ENCODE measurements at regions not wholly inside any gene's neighbourhood (a gene's known extent, or its start where the extent isn't known, plus 50 kb on each side); places are given as distances from the start of the nearest gene placed in this dataset.

DNA sequence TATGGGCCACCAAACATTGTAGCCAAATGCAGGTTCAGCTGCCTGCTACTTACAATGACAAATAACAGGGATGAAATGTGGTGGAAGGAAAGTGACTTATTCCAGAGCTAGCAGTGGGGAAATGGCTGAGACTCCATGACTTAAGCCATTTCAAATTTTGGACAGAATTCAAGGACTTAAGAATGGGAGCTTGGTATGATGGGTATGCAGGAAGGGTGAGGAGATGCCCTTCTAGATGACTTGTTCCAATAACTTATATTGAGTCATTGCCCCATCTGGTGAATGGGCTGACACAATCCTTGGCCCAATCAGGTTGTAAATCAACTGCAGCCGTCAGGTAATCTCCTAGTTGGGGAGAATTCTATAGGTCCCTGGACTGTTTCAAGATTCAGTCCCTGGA, 230.7 kb upstream of the SGCD start:
- TF ChIP-seq ZFP36 (IDR thresholded peaks at IDR 0.05; ENCODE audit: borderline replicate concordance, partially characterized antibody) = no peak
- TF ChIP-seq, protein P1, sequence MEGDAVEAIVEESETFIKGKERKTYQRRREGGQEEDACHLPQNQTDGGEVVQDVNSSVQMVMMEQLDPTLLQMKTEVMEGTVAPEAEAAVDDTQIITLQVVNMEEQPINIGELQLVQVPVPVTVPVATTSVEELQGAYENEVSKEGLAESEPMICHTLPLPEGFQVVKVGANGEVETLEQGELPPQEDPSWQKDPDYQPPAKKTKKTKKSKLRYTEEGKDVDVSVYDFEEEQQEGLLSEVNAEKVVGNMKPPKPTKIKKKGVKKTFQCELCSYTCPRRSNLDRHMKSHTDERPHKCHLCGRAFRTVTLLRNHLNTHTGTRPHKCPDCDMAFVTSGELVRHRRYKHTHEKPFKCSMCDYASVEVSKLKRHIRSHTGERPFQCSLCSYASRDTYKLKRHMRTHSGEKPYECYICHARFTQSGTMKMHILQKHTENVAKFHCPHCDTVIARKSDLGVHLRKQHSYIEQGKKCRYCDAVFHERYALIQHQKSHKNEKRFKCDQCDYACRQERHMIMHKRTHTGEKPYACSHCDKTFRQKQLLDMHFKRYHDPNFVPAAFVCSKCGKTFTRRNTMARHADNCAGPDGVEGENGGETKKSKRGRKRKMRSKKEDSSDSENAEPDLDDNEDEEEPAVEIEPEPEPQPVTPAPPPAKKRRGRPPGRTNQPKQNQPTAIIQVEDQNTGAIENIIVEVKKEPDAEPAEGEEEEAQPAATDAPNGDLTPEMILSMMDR (IDR thresholded peaks at IDR 0.05) = no peak
- no peak for TF ChIP-seq POLR2A (IDR thresholded peaks at IDR 0.05; ENCODE audit: low read length)
- TF ChIP-seq RARB (CRISPR knock-in tag; IDR thresholded peaks at IDR 0.05) = no peak
- TF ChIP-seq MYC (IDR thresholded peaks at IDR 0.05; ENCODE audit: borderline replicate concordance, low read length) = no peak

Measured in A549 (cell line).